ENCODE measurements at regions not wholly inside any gene's neighbourhood (a gene's known extent, or its start where the extent isn't known, plus 50 kb on each side); places are given as distances from the start of the nearest gene placed in this dataset.
A peak's percentile ranks its signal among the peaks of the same experiment; 100 is the strongest.
"Not testable (repeated sequence)": the region's sequence is repeated elsewhere in the genome, so short reads cannot be mapped to it uniquely, and the experiment has no call there.

DNA sequence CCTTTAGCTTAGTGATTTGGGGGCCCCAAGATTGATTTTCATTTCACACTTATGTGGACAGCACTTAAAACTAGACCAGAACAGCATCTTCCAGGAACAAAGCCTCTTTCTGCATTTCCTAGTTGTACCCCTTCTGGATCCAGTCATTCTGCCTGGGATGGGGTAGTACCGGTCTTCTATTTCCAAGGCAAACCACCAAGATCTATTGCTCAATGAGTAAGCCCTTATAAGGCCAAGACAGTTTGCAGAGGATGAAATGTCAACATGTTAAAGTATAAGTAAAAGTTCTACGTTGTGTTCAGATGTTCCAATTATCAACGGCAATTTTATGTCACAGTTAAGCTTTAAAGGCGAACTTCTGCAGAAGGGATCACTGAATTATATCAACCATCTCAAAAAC lies 106.9 kb upstream of the ZNF746 start:
- DNase-seq: no peak
- ATAC-seq: no peak

GRCh38 chr7:149600669-149601330 lies 103.2 kb upstream of the ZNF746 start:
- DNase-seq: peak; percentile 44
- ATAC-seq: peak; percentile 94

GRCh38 chr7:149599636-149600206 lies 102.1 kb upstream of the ZNF746 start:
- DNase-seq: no peak

DNA sequence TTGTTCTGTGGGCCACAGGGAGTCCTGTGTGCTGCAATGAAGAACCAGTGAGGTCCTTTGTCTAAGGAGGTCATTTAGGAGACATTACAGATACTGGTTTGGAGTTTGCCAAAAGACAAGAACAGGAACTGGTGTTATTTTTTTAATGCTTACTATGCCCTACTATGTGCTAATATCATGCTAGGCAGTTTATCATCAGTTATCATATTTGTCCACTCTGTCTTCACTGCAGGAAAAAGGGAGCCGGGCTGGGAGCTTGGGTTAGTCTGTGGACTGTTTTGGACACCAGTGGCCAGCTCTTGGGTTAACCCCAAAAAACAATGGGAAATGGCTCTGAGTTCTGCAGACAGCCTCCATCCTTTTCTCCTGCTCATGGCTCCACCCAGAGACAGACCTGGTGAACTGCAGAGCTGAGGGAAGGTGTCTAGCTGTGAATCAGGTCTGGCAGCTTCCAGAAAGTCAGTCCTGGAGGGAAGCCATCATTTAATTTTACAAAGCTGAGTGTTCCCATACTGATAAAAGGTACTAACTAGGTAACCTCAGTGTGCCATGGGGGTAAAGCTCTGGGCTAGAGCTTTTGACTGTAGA lies 101.2 kb upstream of the ZNF746 start:
- ATAC-seq (no peak), DNase-seq (no peak)

More at GRCh38 chr7:149599636-149600206, 102.1 kb upstream of the ZNF746 start:
- ATAC-seq: peak; percentile 3

GRCh38 chr7:149597789-149598188 lies 100.2 kb upstream of the ZNF746 start:
- not testable (repeated sequence) for ATAC-seq

GRCh38 chr7:149595541-149595940 lies 97.9 kb upstream of the ZNF746 start:
- DNase-seq: no peak
- no peak for ATAC-seq

More at GRCh38 chr7:149597789-149598188, 100.2 kb upstream of the ZNF746 start:
- DNase-seq: not testable (repeated sequence)

DNA sequence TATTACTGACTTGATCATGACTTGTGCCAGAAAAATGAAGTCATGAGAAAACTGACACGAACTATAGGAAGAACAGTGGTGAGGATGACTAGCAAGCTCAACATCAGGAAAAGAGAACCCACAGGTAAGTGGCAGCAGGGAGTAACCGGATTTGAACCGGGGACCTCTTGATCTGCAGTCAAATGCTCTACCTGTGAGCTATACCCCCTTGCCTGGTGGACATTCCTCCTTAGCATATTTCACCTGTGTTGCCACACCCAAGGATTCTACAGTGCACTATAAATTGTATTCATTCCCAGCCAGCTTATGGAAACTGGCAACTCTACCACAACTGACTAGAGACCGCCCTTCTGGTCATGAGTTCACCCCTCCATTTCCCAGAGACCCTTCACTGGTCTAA lies 97.5 kb upstream of the ZNF746 start:
- no peak for ATAC-seq

DNA sequence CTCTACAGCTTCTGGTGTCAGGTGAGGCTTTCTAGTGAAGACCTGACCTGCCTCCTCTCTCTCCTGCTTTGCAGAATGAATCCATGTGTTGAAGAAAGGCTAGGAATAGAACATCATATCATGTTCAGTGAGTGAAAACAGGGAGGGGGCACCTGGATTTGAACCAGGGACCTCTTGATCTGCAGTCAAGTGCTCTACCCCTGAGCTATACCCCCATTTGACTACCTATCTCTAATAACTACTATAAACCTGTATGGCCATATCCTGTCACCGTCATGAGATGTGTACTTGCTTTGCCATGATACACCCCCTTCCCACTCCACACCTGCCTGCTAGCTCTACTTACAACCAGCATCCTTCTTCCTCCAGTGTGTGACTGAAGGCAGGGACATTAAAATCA lies 91.3 kb upstream of the ZNF746 start:
- DNase-seq (no peak), ATAC-seq (no peak)

More for the DNA sequence above, 97.5 kb upstream of the ZNF746 start:
- DNase-seq: no peak

DNA sequence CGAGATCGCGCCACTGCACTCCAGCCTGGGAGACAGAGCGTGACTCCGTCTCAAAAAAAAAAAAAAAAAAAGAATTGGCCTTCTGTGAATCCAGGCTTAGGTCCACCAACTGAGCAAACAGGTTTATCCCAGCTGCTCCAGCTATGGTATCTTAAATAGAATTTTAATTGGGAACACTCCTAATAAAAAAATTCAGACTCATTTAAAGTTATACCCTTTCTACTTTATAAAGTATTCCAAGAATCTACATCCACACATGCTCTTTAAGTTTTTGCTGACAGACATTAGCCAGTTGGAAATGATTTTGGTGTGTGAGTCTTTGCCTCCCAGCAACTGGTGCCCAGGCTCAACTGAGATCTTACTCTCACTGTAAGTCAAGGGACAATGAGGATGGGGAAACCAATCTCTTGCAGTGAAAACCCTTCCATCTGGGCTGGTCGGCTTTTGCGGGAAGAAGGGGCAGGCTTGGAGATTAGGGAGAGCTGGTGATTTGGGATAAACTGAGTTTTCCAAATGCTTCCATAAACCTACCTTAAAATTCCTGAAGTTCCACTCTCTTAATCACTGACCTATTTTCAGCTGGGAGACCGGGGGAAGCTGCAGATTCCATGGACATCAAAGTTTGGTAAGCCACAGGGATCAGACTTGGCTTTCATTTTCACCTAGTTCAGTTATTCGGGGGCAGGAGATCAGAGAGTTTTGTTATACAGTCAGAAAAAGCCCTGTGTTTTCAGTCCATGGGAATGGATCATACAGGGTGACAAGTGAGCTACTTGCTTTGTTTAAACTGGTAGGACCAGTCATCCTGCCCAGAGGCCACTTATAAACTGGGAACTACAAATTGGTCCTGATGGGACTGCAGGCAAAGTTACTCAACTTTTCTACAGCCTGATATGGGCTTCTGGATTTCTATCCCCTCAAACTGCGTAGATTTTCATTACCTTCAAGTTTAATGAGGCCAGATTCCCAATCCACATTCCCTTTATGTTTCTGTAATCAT lies 89.3 kb upstream of the ZNF746 start:
- DNase-seq (no peak), ATAC-seq (no peak)

DNA sequence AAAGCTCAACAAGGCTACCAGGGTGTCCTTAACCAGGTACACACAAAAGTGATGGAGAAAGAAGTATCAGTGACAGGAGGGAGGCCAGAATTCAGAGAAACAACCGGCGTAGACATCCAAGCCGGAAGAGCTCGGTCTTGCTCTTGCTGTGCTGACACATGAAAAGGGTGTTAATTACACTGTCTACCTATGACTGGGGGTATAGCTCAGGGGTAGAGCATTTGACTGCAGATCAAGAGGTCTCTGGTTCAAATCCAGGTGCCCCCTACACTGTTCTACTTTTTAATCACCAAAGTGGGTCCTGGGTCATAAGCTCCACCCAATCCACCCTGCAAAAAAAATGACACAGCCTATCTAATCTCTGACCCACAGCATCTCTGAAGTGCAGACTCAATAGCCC lies 86.9 kb upstream of the ZNF746 start:
- DNase-seq: no peak
- ATAC-seq: no peak

- ATAC-seq (no peak), DNase-seq (no peak)
Measured at GRCh38 chr7:149584009-149584408, 86.4 kb upstream of the ZNF746 start.

DNA sequence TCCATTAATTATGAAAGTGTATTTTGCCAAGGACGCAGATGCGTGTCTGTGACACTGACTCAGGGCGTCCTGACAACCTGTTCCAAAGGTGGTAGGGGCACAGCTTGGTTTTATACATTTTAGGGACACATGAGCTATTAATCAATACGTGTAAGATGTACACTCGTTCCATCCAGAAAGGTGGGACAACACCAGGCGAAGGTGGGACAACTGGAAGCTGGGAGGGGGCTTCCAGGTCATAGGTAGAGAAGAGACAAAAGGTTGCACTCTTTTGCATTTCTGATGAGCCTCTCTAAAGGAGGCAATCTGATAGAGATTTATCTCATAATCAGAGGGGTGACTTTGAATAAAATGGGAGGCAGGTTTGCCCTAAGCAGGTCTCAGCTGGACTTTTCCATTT lies 82.7 kb upstream of the ZNF746 start:
- ATAC-seq (no peak), DNase-seq (no peak)

GRCh38 chr7:149579365-149579764 lies 81.8 kb upstream of the ZNF746 start:
- not testable (repeated sequence) for ATAC-seq, DNase-seq

DNA sequence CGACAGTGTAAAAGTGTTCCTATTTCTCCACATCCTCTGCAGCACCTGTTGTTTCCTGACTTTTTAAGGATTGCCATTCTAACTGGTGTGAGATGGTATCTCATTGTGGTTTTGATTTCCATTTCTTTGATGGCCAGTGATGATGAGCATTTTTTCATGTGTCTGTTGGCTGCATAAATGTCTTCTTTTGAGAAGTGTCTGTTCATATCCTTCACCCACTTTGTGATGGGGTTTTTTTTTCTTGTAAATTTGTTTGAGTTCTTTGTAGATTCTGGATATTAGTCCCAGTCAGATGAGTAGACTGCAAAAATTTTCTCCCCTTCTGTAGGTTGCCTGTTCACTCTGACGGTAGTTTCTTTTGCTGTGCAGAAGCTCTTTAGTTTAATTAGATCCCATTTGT lies 76.8 kb upstream of the ZNF746 start:
- not testable (repeated sequence) for ATAC-seq, DNase-seq

- DNase-seq: no peak
- no peak for ATAC-seq
Measured at GRCh38 chr7:149573519-149573918, 75.9 kb upstream of the ZNF746 start.

DNA sequence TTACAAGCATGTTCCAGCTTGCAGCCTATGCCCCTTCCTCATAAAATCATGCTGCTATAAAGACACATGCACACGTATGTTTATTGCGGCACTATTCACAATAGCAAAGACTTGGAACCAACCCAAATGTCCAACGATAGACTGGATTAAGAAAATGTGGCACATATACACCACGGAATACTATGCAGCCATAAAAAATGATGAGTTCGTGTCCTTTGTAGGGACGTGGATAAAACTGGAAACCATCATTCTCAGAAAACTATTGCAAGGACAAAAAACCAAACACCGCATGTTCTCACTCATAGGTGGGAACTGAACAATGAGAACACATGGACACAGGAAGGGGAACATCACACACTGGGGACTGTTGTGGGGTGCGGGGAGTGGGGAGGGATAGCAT lies 75.3 kb upstream of the ZNF746 start:
- ATAC-seq, DNase-seq: not testable (repeated sequence)

DNA sequence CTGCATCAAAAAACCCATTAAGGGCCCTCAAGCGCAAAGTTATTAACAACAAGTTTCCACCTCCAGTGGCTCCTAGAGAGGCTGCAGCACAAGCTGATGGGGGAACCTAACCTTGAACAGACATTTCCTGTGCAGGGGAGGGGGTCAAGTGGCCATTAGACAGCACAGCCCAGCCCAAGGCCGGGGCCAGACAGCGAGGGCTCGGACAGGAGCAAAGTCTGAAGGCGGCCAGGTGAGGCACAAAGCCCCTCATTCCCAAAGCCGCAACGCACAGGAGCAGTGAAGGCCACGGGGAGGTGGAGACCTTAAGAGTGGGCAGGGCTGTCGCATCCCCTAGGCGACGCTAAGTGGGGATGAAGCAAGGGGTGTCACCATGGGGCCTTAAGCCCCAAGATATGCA lies 73.2 kb upstream of the ZNF746 start:
- ATAC-seq (no peak), DNase-seq (no peak)

- ATAC-seq (no peak), DNase-seq (no peak)
Measured at GRCh38 chr7:149569726-149570422, 72.3 kb upstream of the ZNF746 start.

DNA sequence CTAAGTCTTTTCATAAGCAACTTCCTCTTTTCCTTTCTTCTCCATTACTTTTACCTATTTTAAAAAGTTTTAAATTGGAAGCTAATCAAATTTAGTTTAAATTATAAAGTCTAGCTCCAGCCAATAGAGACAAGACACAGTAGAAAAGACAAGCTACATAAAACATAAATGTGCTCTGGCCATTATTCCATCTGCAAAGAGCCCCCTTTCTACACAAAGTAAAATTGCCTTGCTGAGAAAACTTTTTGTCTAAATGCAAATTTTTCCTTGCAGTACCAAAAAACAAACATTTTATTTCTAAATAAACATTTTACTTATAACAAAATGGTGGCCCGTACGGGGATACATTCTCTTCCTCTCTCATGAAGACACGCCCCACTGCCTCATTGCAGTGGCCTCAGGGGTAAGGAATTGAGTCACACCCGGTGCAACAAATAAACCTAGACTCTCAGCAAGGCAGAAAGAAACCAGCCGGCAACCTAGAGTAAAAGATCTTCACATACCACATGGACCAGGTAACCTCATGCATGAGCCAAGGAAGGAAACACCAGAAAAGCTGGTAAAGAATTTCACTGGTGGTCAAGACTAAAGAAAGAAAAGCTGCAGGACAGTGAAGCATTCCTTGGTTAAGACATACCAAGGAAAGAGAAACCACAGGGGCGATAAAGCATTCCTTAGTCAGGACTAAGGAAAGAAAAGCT lies 71.6 kb upstream of the ZNF746 start:
- DNase-seq (no peak), ATAC-seq (no peak)

GRCh38 chr7:149568218-149568617 lies 70.6 kb upstream of the ZNF746 start:
- DNase-seq: no peak
- ATAC-seq: no peak

- DNase-seq: no peak
- ATAC-seq: no peak
Measured at GRCh38 chr7:149566103-149566502, 68.5 kb upstream of the ZNF746 start.
